ENCODE measurements at regions not wholly inside any gene's neighbourhood (a gene's known extent, or its start where the extent isn't known, plus 50 kb on each side); places are given as distances from the start of the nearest gene placed in this dataset.
"Not testable (repeated sequence)": the region's sequence is repeated elsewhere in the genome, so short reads cannot be mapped to it uniquely, and the experiment has no call there.

GRCh38 chr10:117492504-117492903, 50.0 kb upstream of the EMX2 start:
- peaks cover 39% of the 10 kb centered on the region for H3K27me3 Mint-ChIP-seq
- DNase-seq (ENCODE audit: low spot score, unreplicated experiment), result no peak
- no peaks in the 10 kb centered on the region for H3K36me3 Mint-ChIP-seq (ENCODE audit: insufficient read depth)
- H3K4me1 Mint-ChIP-seq (ENCODE audit: low read depth), result peaks cover 11% of the 10 kb centered on the region
- no peak for TF ChIP-seq CTCF (IDR thresholded peaks at IDR 0.05; ENCODE audit: unreplicated experiment)
- H3K9me3 Mint-ChIP-seq (ENCODE audit: low read depth), result peaks cover 5% of the 10 kb centered on the region
- H3K27ac Mint-ChIP-seq, result no peak overlapping the region
- no peak overlapping the region for H3K4me3 Mint-ChIP-seq (ENCODE audit: low read depth)

- Mint-ChIP-seq H3K27ac (no peak overlapping the region), H3K36me3 (ENCODE audit: insufficient read depth) (no peaks in the 10 kb centered on the region), H3K4me1 (ENCODE audit: low read depth) (peaks cover 5% of the 10 kb centered on the region), H3K4me3 (ENCODE audit: low read depth) (no peak overlapping the region), H3K9me3 (ENCODE audit: low read depth) (no peaks in the 10 kb centered on the region), H3K27me3 (peaks cover 41% of the 10 kb centered on the region)
- DNase-seq (ENCODE audit: low spot score, unreplicated experiment), result no peak
- TF ChIP-seq CTCF (IDR thresholded peaks at IDR 0.05; ENCODE audit: unreplicated experiment), result no peak
These were observed 54.5 kb upstream of the EMX2 start for GRCh38 chr10:117488004-117488403.

- peaks cover 30% of the 10 kb centered on the region for H3K27me3 Mint-ChIP-seq
- TF ChIP-seq CTCF (IDR thresholded peaks at IDR 0.05; ENCODE audit: unreplicated experiment), result no peak
- H3K36me3 Mint-ChIP-seq (ENCODE audit: insufficient read depth), result no peaks in the 10 kb centered on the region
- H3K9me3 Mint-ChIP-seq (ENCODE audit: low read depth), result no peaks in the 10 kb centered on the region
- H3K4me3 Mint-ChIP-seq (ENCODE audit: low read depth), result no peak overlapping the region
- H3K27ac Mint-ChIP-seq, result no peak overlapping the region
- H3K4me1 Mint-ChIP-seq (ENCODE audit: low read depth), result peaks cover 5% of the 10 kb centered on the region
- DNase-seq (ENCODE audit: low spot score, unreplicated experiment), result no peak
These were observed 55.9 kb upstream of the EMX2 start for GRCh38 chr10:117486606-117487005.

GRCh38 chr10:117483056-117483590, 59.4 kb upstream of the EMX2 start:
- H3K4me3 Mint-ChIP-seq (ENCODE audit: low read depth), result no peak overlapping the region
- H3K27me3 Mint-ChIP-seq, result peaks cover 17% of the 10 kb centered on the region
- no peak for TF ChIP-seq CTCF (IDR thresholded peaks at IDR 0.05; ENCODE audit: unreplicated experiment)
- no peak overlapping the region for H3K27ac Mint-ChIP-seq
- no peaks in the 10 kb centered on the region for H3K36me3 Mint-ChIP-seq (ENCODE audit: insufficient read depth)
- H3K4me1 Mint-ChIP-seq (ENCODE audit: low read depth), result peaks cover 2% of the 10 kb centered on the region
- no peaks in the 10 kb centered on the region for H3K9me3 Mint-ChIP-seq (ENCODE audit: low read depth)
- DNase-seq (ENCODE audit: low spot score, unreplicated experiment), result no peak

- H3K36me3 Mint-ChIP-seq (ENCODE audit: insufficient read depth); H3K4me1 Mint-ChIP-seq (ENCODE audit: low read depth); H3K9me3 Mint-ChIP-seq (ENCODE audit: low read depth); H3K4me3 Mint-ChIP-seq (ENCODE audit: low read depth); DNase-seq (ENCODE audit: low spot score, unreplicated experiment); H3K27ac Mint-ChIP-seq: not testable (repeated sequence)
- peaks cover 17% of the 10 kb centered on the region for H3K27me3 Mint-ChIP-seq
These were observed 61.5 kb upstream of the EMX2 start for GRCh38 chr10:117481011-117481410.

- Mint-ChIP-seq H3K9me3 (ENCODE audit: low read depth) (no peaks in the 10 kb centered on the region), H3K4me1 (ENCODE audit: low read depth) (peaks cover 2% of the 10 kb centered on the region), H3K4me3 (ENCODE audit: low read depth) (no peak overlapping the region), H3K36me3 (ENCODE audit: insufficient read depth) (no peaks in the 10 kb centered on the region), H3K27me3 (peaks cover 16% of the 10 kb centered on the region), H3K27ac (no peak overlapping the region)
- no peak for DNase-seq (ENCODE audit: low spot score, unreplicated experiment)
- TF ChIP-seq CTCF (IDR thresholded peaks at IDR 0.05; ENCODE audit: unreplicated experiment), result no peak
These were observed 62.4 kb upstream of the EMX2 start for GRCh38 chr10:117480097-117480496.

Data from progenitor cell of endocrine pancreas (in vitro differentiated cells).